GM18870 (cell line): ENCODE measurements at regions not wholly inside any gene's neighbourhood (a gene's known extent, or its start where the extent isn't known, plus 50 kb on each side); places are given as distances from the start of the nearest gene placed in this dataset.

Experiments
- ATAC-seq: cut with Tn5 transposase; IDR thresholded peaks from one replicate; pipeline ENCODE4 v1.9.1; 2021; ENCODE audit warnings: moderate library complexity; ENCODE audit not compliant: unreplicated experiment

DNA sequence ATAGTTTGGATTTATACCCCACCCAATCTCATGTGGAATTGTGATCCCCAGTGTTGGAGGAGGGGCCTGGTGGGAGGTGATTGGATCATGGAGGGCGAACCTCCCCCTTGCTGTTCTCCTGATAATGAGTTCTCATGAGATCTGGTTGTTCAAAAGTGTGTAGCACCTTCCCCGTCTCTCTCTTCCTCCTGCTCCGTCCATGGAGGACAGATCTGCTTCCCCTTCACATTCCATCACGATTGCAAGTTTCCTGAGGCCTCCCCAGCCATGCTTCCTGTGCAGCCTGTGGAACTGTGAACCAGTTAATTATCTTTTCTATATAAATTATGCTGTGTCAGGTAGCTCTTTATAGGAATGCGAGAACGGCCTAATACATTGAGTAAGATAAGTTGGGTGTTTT lies 518.8 kb upstream of the LCORL start:
- no peak for ATAC-seq

GRCh38 chr4:18538121-18538520 lies 516.6 kb upstream of the LCORL start:
- no peak for ATAC-seq

GRCh38 chr4:18536428-18536827 lies 514.9 kb upstream of the LCORL start:
- ATAC-seq = no peak

- ATAC-seq = no peak
Observed at GRCh38 chr4:18535948-18536347, 514.4 kb upstream of the LCORL start.

DNA sequence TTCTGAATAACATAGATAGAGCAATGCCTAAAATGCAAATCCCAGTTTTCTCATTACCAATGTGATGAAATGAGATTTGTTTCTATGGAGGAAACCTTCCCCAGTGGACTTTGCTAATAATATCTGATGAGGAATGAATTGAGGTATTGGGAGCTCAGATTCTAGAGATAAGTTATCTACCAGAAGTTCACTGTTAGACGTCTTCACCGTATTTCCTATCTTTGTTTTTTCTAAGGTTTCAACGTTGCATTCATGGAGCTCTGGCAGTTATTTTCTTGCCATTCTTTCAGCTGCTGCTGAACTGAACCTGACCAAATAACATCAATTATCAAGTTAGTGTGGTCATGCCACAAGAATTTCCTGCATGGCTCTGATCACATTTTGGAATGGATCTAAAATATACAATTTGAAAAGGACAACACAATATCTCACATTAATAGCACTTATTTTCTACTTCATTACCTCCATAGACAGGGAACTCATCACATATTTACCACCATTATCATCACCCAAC lies 511.8 kb upstream of the LCORL start:
- no peak for ATAC-seq

DNA sequence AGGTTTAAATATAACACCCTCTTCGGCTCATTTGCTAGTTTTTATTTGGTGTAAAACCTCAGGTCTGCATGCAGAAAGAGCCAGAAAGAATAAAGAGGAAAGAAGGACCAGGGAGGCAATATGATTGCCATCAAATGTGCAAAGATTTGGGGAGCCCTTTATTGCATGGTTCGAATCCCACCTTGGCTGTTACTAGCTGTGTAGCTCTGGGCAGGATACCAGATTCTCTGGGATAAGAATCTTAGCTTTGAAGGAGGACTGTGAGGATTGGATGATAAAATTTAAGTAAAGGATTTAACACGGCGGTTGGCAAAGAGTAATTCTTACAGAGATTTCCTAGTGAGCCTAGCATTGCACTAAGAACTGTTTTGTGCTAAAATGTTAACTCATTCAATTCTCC lies 510.2 kb upstream of the LCORL start:
- ATAC-seq = no peak

DNA sequence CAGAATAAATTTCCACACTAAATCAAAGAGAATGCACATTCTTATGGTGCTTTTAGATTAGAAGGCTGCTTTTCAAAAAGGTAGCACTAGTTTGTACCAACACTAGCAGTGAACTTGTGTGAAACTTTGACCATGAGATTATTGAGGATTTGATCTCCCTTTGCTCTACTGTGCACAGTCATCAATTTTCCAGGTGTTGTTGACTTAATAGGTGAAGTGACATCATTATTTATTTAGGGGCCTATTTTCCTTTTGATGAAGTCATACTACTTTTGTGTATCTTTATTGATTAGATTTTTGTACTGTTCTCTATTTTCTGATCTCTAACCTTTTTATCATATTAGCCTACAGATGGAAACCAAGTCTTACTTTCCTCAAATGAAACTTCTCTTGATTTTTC lies 507.9 kb upstream of the LCORL start:
- no peak for ATAC-seq

GRCh38 chr4:18524667-18525066 lies 503.1 kb upstream of the LCORL start:
- ATAC-seq = no peak

- no peak for ATAC-seq
Observed at GRCh38 chr4:18518098-18518497, 496.5 kb upstream of the LCORL start.

- ATAC-seq = no peak
Observed at GRCh38 chr4:18513861-18514260, 492.3 kb upstream of the LCORL start.

- no peak for ATAC-seq
Observed at GRCh38 chr4:18512718-18513117, 491.2 kb upstream of the LCORL start.

DNA sequence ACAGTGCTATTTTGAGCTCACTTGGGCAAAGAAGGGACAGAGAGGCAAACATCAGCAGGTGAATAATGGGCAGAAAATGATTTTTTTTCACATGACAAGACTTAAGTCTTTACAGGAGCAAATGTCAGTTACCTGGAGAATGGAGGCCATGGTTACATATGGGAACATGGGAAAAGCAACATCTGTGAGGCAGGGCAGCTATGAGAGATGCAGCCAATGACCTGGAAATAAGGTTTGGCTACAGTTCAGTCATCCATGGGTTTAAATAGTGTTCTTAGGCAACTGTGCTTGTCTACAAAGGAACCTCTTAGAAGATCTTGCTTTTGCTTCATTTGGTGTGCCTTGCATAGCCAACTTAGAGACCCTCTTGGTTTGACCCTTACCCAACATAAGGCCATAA lies 490.2 kb upstream of the LCORL start:
- no peak for ATAC-seq

DNA sequence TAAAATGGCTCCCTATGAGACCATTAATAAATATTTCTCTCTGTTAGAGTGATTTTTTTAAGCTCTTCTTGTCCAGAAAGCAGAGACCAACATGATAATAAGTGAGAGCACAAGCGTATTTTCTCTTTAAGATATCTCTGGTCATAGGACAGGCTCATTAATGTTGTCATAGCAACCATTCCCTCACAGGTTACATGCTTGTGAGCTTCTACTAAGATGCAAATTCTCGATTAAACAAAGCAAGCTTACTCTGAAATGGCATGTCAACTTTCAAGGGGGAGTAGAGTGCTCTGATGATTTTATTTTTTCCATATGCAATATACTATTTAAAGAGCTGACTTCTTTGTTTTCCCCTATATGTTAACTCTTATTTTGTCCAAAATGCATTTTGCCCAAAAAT lies 487.2 kb upstream of the LCORL start:
- no peak for ATAC-seq

- ATAC-seq = no peak
Observed at GRCh38 chr4:18480928-18481327, 459.4 kb upstream of the LCORL start.

DNA sequence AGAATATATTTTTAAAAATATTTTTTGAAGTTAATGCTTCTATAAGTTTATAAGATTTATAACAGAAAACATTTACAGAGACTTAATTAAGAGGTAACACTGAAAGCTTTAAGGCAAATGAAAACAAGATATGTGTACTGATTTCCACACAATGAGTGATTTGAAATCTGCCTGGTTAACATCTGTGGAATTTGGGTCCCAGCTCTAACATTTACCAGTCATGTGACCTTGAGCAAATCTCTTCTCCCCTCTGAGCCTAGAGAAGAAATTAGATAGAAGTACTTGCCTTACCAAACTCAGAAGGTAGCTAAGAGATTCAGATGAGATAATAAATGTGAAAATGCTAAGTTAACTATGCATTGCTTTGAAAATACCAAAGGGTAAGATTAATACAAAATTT lies 458.8 kb upstream of the LCORL start:
- no peak for ATAC-seq

DNA sequence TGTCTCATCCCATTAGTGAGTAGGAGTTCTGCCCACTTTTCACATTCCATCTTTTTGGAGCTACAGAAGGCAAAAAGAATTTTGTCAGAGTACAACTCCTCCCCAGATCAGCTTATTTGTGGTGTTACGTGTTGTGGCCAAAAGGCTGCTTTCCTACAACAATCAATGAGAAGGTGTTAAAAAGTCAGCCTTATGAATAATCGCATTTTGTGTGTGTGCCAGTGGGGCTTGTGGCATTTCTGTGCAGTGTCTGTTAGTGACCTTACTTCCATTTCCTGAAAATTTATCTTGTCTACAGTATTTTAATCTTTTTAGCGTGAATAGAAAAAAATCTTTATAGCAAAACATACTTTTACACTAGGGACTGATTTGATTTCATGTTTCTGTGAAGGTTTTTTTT lies 458.3 kb upstream of the LCORL start:
- no peak for ATAC-seq

GRCh38 chr4:18463987-18464559 lies 442.5 kb upstream of the LCORL start:
- no peak for ATAC-seq

- no peak for ATAC-seq
Observed at GRCh38 chr4:18458465-18458864, 436.9 kb upstream of the LCORL start.

- no peak for ATAC-seq
Observed at GRCh38 chr4:18454349-18454748, 432.8 kb upstream of the LCORL start.

GRCh38 chr4:18445110-18445509 lies 423.6 kb upstream of the LCORL start:
- ATAC-seq = no peak

DNA sequence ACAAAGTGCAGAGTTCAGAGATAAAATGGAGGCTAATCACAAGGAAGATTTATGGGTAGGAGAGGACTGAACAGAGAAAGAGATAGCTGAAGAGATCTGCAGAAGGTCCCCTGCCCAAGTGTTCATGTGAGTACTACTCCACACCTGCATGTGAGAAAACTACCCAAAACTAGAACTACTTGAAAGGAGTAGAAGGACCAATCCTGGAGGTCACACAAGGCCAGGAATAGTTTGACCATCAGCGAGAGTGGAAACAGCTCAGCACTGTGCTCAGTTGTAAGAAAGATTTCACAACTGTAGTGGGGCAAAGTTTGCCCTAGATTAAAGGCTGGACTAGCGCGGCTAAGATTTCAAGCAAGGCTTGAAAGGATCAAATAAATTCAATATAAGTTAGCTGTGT lies 422.7 kb upstream of the LCORL start:
- ATAC-seq = no peak

- ATAC-seq = peak; percentile 57
Observed at GRCh38 chr4:18442957-18443356, 421.4 kb upstream of the LCORL start.

- no peak for ATAC-seq
Observed at GRCh38 chr4:18441676-18442075, 420.1 kb upstream of the LCORL start.
